HG03159 (cell line): ENCODE measurements at regions not wholly inside any gene's neighbourhood (a gene's known extent, or its start where the extent isn't known, plus 50 kb on each side); places are given as distances from the start of the nearest gene placed in this dataset.

ENCODE experiments used
- ATAC-seq: cut with Tn5 transposase; IDR thresholded peaks from one replicate; pipeline ENCODE4 v1.9.1; 2021; ENCODE audit warnings: mild to moderate bottlenecking, moderate library complexity; ENCODE audit not compliant: unreplicated experiment

- no peak for ATAC-seq
Measured at GRCh38 chr7:116445447-116446211, 53.9 kb upstream of the CAV2 start.

DNA sequence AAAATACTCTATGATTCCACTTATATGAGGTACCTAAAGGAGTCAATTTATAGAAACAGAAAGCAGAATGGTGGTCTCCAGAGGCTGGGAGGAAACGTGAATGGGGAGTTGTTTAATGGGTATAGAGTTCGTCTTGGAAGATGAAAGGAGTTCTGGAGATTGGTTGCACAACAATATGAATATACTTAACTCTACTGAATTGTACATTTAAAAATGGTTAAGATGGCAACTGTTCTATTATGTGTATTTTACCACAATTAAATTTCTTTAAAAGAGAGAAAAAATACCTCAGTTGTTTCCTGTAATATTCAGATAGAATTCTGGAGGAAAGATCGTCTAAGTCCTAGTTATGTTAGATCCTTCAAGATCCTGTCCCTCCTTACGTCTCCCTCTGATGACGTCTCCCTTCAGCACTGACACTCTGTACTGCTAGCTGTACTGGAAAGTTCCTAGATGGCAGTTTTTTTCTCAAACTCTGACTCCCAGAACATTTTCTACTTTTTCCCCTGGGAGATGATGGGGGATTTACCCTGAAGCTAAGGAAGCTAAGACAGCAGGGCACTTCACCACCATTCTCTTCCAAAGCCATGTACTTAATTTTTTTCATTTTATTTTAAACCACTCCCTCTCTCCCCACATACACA, 53.2 kb upstream of the CAV2 start:
- no peak for ATAC-seq

DNA sequence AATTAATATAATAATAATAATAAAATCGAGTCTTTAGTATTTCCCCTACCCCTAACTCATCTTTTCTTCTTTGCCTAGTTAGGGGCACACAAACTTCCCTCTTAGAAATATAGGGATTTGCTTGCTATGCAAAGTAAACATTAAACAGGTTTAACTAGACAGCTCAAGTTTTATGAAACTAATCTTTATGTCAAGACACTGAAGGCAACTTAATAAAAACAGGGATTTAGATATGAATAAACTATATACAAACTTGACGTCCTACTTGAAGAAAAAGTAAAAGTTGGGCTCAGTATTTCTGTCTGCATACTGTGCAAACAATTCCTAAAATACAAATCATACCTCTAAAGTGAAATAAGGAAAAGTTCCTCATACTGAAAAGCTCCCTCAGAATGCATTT, 52.1 kb upstream of the CAV2 start:
- ATAC-seq: no peak

DNA sequence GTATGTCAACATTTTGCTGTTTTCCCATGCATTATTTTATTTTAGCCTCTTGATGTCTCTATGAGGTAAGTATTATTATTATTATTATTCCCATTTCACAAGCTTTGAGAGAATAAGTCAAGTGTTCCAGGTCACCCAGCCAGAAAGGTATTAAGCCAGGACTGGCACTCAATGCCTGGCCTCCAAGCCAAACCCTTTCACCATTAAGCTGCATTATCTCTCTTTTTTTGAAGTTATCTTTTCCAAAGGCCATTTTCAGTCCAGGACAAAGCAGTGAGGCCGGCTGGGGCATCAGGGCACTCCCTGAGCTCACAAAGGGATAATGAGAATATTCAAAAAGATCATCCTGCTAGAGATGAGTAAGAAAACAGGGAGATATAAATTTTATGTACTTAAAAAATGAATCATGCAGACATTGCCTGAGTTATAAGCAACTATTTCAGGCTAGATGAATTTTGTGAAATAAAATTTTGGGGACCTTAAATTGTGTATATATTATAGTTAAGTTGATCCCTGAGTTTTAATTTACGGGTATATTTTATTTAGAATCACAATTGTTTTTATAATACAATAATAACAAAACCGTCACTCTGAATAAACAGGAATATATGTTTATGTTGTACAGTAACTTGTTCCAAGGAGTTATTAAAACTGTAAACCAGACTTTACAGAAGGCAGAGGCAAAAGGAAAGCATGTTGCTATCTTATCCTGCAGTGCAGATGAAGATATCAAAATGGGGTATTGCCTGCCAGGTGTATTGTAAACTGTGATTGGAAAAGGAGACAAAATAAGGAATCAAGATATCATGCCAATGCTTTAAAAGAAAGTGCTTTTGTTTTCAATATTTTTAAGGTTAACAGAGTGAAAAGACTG, 51.3 kb upstream of the CAV2 start:
- no peak for ATAC-seq

DNA sequence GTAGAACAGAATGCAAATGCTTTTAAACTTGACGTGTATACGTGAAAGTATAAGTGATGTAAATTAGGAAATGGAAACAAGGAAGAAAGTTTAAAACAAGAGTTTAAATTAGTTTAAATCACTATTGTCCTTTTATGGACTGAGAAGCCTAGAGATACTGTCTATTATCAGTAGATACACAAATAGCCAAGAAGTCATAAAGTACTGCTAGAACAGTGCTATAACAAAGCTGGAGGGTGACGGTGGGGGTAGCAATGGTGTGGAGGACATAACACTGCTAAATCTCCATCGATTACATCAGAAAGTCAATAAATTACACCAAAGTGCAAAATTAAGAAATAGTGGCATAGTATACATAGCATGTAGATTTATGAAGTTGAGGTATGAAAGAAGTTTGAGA, 50.1 kb upstream of the CAV2 start:
- no peak for ATAC-seq
